ENCODE measurements at regions not wholly inside any gene's neighbourhood (a gene's known extent, or its start where the extent isn't known, plus 50 kb on each side); places are given as distances from the start of the nearest gene placed in this dataset.
"Not testable (repeated sequence)": the region's sequence is repeated elsewhere in the genome, so short reads cannot be mapped to it uniquely, and the experiment has no call there.

DNA sequence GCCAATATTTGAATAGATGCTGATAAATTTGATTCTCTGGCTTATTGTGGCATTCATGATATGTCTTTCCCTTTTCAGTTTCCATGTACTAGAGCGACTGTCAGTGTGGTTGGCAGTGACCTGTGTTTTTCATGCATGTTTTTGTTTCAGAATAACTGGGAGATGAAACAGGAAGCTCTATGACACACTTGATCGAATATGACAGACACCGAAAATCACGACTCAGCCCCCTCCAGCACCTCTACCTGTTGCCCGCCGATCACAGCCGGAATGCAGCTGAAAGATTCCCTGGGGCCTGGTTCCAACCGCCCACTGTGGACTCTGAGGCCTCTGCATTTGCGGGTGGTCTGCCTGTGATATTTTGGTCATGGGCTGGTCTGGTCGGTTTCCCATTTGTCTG is 226.8 kb upstream of the PLGLB2 start:
- H3K9me3 ChIP-seq (ENCODE audit: control insufficient read depth, low read depth, low read length); H2AFZ ChIP-seq (ENCODE audit: control insufficient read depth, low read length); DNase-seq (ENCODE audit: low read depth, low spot score); H3K4me3 ChIP-seq (ENCODE audit: control insufficient read depth in 2 of 3, extremely low read depth in 1 of 3, insufficient read depth in 2 of 3, low read depth in 1 of 3, low read length in 3 of 3); H3K4me1 ChIP-seq (ENCODE audit: control insufficient read depth, extremely low read depth, insufficient read depth, low read length); H4K20me1 ChIP-seq (ENCODE audit: control insufficient read depth, extremely low read depth, insufficient read depth, low read length); H3K36me3 ChIP-seq (ENCODE audit: control insufficient read depth in 2 of 2, extremely low read depth in 1 of 2, insufficient read depth in 2 of 2, low read length in 2 of 2); H3K4me2 ChIP-seq (ENCODE audit: control insufficient read depth, extremely low read depth, insufficient read depth, low read depth, low read length); H3K27me3 ChIP-seq (ENCODE audit: control insufficient read depth, extremely low read depth, insufficient read depth, low read length); dilution Hi-C loops (cut with MboI; ENCODE audit: extremely low pct_ligation_motif_present, low sequenced_read_pairs); H3K9me1 ChIP-seq (ENCODE audit: control insufficient read depth, extremely low read depth, insufficient read depth, low read length); H3K27ac ChIP-seq (ENCODE audit: control insufficient read depth, insufficient read depth, low read length); FAIRE-seq; H3K9ac ChIP-seq (ENCODE audit: control insufficient read depth, extremely low read depth, insufficient read depth, low read length): not testable (repeated sequence)
- H3K79me2 ChIP-seq (ENCODE audit: control insufficient read depth, insufficient read depth, low read length), result peaks cover 32% of the 10 kb centered on the region

DNA sequence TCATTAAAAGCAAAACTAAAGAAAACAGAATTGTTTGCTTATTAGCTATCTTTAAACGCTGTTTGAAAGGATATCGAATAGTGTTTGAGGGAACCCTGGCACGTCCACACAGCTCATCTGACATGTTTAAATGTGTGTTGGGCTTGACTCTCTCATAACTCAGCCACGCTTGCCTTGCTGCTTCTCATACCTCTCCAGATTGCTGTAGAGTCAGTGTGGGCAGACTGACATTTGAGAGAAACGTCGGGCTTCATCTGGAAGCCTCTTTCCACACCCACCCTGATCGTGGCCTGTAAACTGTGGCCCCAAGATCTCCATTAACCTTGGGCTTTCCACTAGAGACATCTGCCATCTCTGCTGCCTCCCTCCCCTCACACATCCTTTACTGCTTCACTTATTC is 226.4 kb upstream of the PLGLB2 start:
- H3K9me3 ChIP-seq (ENCODE audit: control insufficient read depth, low read depth, low read length); H3K9me1 ChIP-seq (ENCODE audit: control insufficient read depth, extremely low read depth, insufficient read depth, low read length); dilution Hi-C loops (cut with MboI; ENCODE audit: extremely low pct_ligation_motif_present, low sequenced_read_pairs); FAIRE-seq; DNase-seq (ENCODE audit: low read depth, low spot score); H3K27me3 ChIP-seq (ENCODE audit: control insufficient read depth, extremely low read depth, insufficient read depth, low read length); H3K4me2 ChIP-seq (ENCODE audit: control insufficient read depth, extremely low read depth, insufficient read depth, low read depth, low read length); H2AFZ ChIP-seq (ENCODE audit: control insufficient read depth, low read length); H3K27ac ChIP-seq (ENCODE audit: control insufficient read depth, insufficient read depth, low read length); H3K36me3 ChIP-seq (ENCODE audit: control insufficient read depth in 2 of 2, extremely low read depth in 1 of 2, insufficient read depth in 2 of 2, low read length in 2 of 2); H3K4me3 ChIP-seq (ENCODE audit: control insufficient read depth in 2 of 3, extremely low read depth in 1 of 3, insufficient read depth in 2 of 3, low read depth in 1 of 3, low read length in 3 of 3); H3K4me1 ChIP-seq (ENCODE audit: control insufficient read depth, extremely low read depth, insufficient read depth, low read length); H4K20me1 ChIP-seq (ENCODE audit: control insufficient read depth, extremely low read depth, insufficient read depth, low read length); H3K9ac ChIP-seq (ENCODE audit: control insufficient read depth, extremely low read depth, insufficient read depth, low read length): not testable (repeated sequence)
- H3K79me2 ChIP-seq (ENCODE audit: control insufficient read depth, insufficient read depth, low read length), result peaks cover 31% of the 10 kb centered on the region

DNA sequence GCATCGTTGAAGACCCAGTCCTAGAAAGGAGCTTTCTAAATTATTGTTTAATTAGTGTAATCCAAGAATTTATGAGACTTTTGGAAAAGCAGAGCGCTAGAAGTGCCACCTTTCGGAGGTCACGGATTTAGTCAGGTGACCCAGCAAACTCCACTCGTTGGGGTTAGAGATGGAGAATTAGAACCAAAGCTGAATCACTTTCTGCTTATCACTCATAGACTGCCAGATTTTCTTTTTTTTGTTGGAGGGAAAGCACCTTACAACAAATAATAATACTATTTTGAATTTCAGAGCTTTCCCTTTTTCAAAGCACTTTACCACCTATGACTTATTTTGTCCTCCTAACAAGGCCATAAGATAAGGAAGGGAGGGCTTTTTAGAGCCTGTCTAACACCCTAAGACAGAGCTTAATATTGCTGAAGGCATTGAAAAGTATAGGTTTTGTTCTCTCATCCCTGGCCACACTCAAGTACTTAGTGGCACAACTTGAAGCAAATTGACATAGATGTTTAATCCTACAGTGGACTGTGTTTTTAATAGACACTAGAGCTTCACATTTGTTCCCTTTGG is 223.2 kb upstream of the PLGLB2 start:
- H4K20me1 ChIP-seq (ENCODE audit: control insufficient read depth, extremely low read depth, insufficient read depth, low read length); FAIRE-seq; dilution Hi-C loops (cut with MboI; ENCODE audit: extremely low pct_ligation_motif_present, low sequenced_read_pairs): not testable (repeated sequence)

DNA sequence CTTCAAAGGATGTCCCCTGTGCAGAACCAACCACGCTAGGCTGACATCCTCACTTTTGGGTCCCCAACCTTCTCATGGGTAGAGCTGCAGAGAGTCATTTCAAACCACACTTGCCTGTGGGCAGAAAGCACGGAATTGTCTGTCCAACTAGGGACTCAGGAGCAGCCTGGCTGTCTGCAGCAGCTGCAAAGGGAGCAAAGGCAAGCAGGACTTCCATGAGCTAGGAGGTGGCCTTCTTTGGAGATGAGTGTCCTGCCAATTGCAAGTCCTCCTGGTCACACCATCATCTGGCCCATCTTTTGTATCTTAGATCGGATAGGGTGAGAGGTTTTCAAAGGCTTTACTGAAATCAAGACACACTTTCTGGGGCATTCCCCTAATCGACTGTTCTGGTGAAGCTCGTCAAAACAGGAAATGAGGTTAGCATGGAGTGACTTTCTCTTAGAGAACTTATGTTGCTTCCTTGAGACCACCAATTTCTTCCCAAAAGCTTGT is 222.3 kb upstream of the PLGLB2 start:
- H3K27me3 ChIP-seq (ENCODE audit: control insufficient read depth, extremely low read depth, insufficient read depth, low read length); H4K20me1 ChIP-seq (ENCODE audit: control insufficient read depth, extremely low read depth, insufficient read depth, low read length); FAIRE-seq; dilution Hi-C loops (cut with MboI; ENCODE audit: extremely low pct_ligation_motif_present, low sequenced_read_pairs); H3K4me2 ChIP-seq (ENCODE audit: control insufficient read depth, extremely low read depth, insufficient read depth, low read depth, low read length); H3K9me1 ChIP-seq (ENCODE audit: control insufficient read depth, extremely low read depth, insufficient read depth, low read length); H3K4me1 ChIP-seq (ENCODE audit: control insufficient read depth, extremely low read depth, insufficient read depth, low read length); H3K27ac ChIP-seq (ENCODE audit: control insufficient read depth, insufficient read depth, low read length); H3K9me3 ChIP-seq (ENCODE audit: control insufficient read depth, low read depth, low read length); H3K36me3 ChIP-seq (ENCODE audit: control insufficient read depth in 2 of 2, extremely low read depth in 1 of 2, insufficient read depth in 2 of 2, low read length in 2 of 2); DNase-seq (ENCODE audit: low read depth, low spot score); H3K9ac ChIP-seq (ENCODE audit: control insufficient read depth, extremely low read depth, insufficient read depth, low read length); H2AFZ ChIP-seq (ENCODE audit: control insufficient read depth, low read length); H3K4me3 ChIP-seq (ENCODE audit: control insufficient read depth in 2 of 3, extremely low read depth in 1 of 3, insufficient read depth in 2 of 3, low read depth in 1 of 3, low read length in 3 of 3); H3K79me2 ChIP-seq (ENCODE audit: control insufficient read depth, insufficient read depth, low read length): not testable (repeated sequence)

More for the DNA sequence above, 223.2 kb upstream of the PLGLB2 start:
- not testable (repeated sequence) for H3K4me3 ChIP-seq (ENCODE audit: control insufficient read depth in 2 of 3, extremely low read depth in 1 of 3, insufficient read depth in 2 of 3, low read depth in 1 of 3, low read length in 3 of 3); H3K4me1 ChIP-seq (ENCODE audit: control insufficient read depth, extremely low read depth, insufficient read depth, low read length); H3K27me3 ChIP-seq (ENCODE audit: control insufficient read depth, extremely low read depth, insufficient read depth, low read length); H3K9ac ChIP-seq (ENCODE audit: control insufficient read depth, extremely low read depth, insufficient read depth, low read length); DNase-seq (ENCODE audit: low read depth, low spot score); H3K27ac ChIP-seq (ENCODE audit: control insufficient read depth, insufficient read depth, low read length); H2AFZ ChIP-seq (ENCODE audit: control insufficient read depth, low read length); H3K36me3 ChIP-seq (ENCODE audit: control insufficient read depth in 2 of 2, extremely low read depth in 1 of 2, insufficient read depth in 2 of 2, low read length in 2 of 2); H3K9me3 ChIP-seq (ENCODE audit: control insufficient read depth, low read depth, low read length); H3K9me1 ChIP-seq (ENCODE audit: control insufficient read depth, extremely low read depth, insufficient read depth, low read length); H3K4me2 ChIP-seq (ENCODE audit: control insufficient read depth, extremely low read depth, insufficient read depth, low read depth, low read length)
- H3K79me2 ChIP-seq (ENCODE audit: control insufficient read depth, insufficient read depth, low read length), result peaks cover 11% of the 10 kb centered on the region

DNA sequence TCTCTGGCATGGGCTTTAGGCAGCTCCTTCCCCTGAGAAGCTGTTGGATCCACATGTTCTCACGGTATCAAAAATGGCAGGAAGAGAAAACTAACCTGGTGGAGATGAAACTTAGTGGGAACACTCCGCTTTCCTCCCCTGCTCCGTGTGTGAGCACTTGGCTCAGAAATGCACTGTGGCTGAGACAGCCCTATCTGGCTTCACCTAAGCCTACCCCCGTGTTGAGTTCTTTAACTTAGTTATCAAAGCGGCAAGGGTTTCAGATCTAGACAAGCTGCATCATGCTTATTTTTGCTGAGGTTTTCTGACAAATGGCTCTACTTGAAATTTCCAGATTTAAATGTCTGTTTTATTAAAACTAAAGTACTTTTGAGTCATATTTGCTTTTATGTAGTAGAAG is 221.6 kb upstream of the PLGLB2 start:
- H3K4me1 ChIP-seq (ENCODE audit: control insufficient read depth, extremely low read depth, insufficient read depth, low read length); DNase-seq (ENCODE audit: low read depth, low spot score); H4K20me1 ChIP-seq (ENCODE audit: control insufficient read depth, extremely low read depth, insufficient read depth, low read length); H2AFZ ChIP-seq (ENCODE audit: control insufficient read depth, low read length); H3K9me1 ChIP-seq (ENCODE audit: control insufficient read depth, extremely low read depth, insufficient read depth, low read length); H3K9me3 ChIP-seq (ENCODE audit: control insufficient read depth, low read depth, low read length); dilution Hi-C loops (cut with MboI; ENCODE audit: extremely low pct_ligation_motif_present, low sequenced_read_pairs); H3K27ac ChIP-seq (ENCODE audit: control insufficient read depth, insufficient read depth, low read length); H3K4me3 ChIP-seq (ENCODE audit: control insufficient read depth in 2 of 3, extremely low read depth in 1 of 3, insufficient read depth in 2 of 3, low read depth in 1 of 3, low read length in 3 of 3); H3K36me3 ChIP-seq (ENCODE audit: control insufficient read depth in 2 of 2, extremely low read depth in 1 of 2, insufficient read depth in 2 of 2, low read length in 2 of 2); H3K79me2 ChIP-seq (ENCODE audit: control insufficient read depth, insufficient read depth, low read length); FAIRE-seq; H3K9ac ChIP-seq (ENCODE audit: control insufficient read depth, extremely low read depth, insufficient read depth, low read length); H3K4me2 ChIP-seq (ENCODE audit: control insufficient read depth, extremely low read depth, insufficient read depth, low read depth, low read length); H3K27me3 ChIP-seq (ENCODE audit: control insufficient read depth, extremely low read depth, insufficient read depth, low read length): not testable (repeated sequence)
